ENCODE measurements at regions not wholly inside any gene's neighbourhood (a gene's known extent, or its start where the extent isn't known, plus 50 kb on each side); places are given as distances from the start of the nearest gene placed in this dataset.

- no peaks in the 10 kb centered on the region for H3K79me2 ChIP-seq (ENCODE audit: control insufficient read depth, insufficient read depth, low read length)
- no peaks in the 10 kb centered on the region for H3K36me3 ChIP-seq (ENCODE audit: control insufficient read depth, insufficient read depth, low read length)
- no peaks in the 10 kb centered on the region for H3K27me3 ChIP-seq (ENCODE audit: control insufficient read depth, insufficient read depth, low read length)
- no peaks in the 10 kb centered on the region for H3K4me1 ChIP-seq (ENCODE audit: control insufficient read depth, extremely low read depth, insufficient read depth, low read length)
- no peaks in the 10 kb centered on the region for H3K9me3 ChIP-seq (ENCODE audit: control insufficient read depth, insufficient read depth, low read depth, low read length)
- peak in 1 of 2 donors; percentile 41 for DNase-seq (ENCODE audit: low read depth in 2 of 2)
- H2AFZ ChIP-seq (ENCODE audit: low read length) = no peak overlapping the region
- no peak for TF ChIP-seq CTCF (conservative IDR thresholded peaks at IDR 0.05 in 1 of 2, IDR thresholded peaks at IDR 0.05 in 1 of 2; ENCODE audit: low read depth in 1 of 2, low read length in 2 of 2)
- TF ChIP-seq EZH2 (IDR thresholded peaks at IDR 0.05; ENCODE audit: low read length, missing control alignments) = no peak
- no peak overlapping the region for H3K27ac ChIP-seq (ENCODE audit: insufficient read depth, low read length)
- H3K9ac ChIP-seq (ENCODE audit: insufficient read depth, low read length) = no peak overlapping the region
- H4K20me1 ChIP-seq (ENCODE audit: control insufficient read depth, extremely low read depth, insufficient read depth, low read length) = no peaks in the 10 kb centered on the region
- H3K4me3 ChIP-seq (replicated peaks in 1 of 4; ENCODE audit: control extremely low read depth in 1 of 4, insufficient read depth in 1 of 4, low read depth in 3 of 4, low read length in 4 of 4) = no peak overlapping the region
- H3K4me2 ChIP-seq (ENCODE audit: extremely low read depth, insufficient read depth, low read length) = no peak overlapping the region
Observed at GRCh38 chr4:31041853-31042252, 321.7 kb downstream of the PCDH7 start.

GRCh38 chr4:31043382-31044062 lies 323.4 kb downstream of the PCDH7 start:
- H3K27me3 ChIP-seq (ENCODE audit: control insufficient read depth, insufficient read depth, low read length) = no peaks in the 10 kb centered on the region
- TF ChIP-seq EZH2 (IDR thresholded peaks at IDR 0.05; ENCODE audit: low read length, missing control alignments) (no peak), CTCF (conservative IDR thresholded peaks at IDR 0.05 in 1 of 2, IDR thresholded peaks at IDR 0.05 in 1 of 2; ENCODE audit: low read depth in 1 of 2, low read length in 2 of 2) (no peak)
- H3K79me2 ChIP-seq (ENCODE audit: control insufficient read depth, insufficient read depth, low read length) = no peaks in the 10 kb centered on the region
- DNase-seq (ENCODE audit: low read depth in 2 of 2) = peak in 1 of 2 donors; percentile 8
- no peaks in the 10 kb centered on the region for H3K9me3 ChIP-seq (ENCODE audit: control insufficient read depth, insufficient read depth, low read depth, low read length)
- no peak overlapping the region for H3K4me3 ChIP-seq (replicated peaks in 1 of 4; ENCODE audit: control extremely low read depth in 1 of 4, insufficient read depth in 1 of 4, low read depth in 3 of 4, low read length in 4 of 4)
- no peaks in the 10 kb centered on the region for H3K36me3 ChIP-seq (ENCODE audit: control insufficient read depth, insufficient read depth, low read length)
- no peak overlapping the region for H3K9ac ChIP-seq (ENCODE audit: insufficient read depth, low read length)
- no peak overlapping the region for H2AFZ ChIP-seq (ENCODE audit: low read length)
- no peak overlapping the region for H3K4me2 ChIP-seq (ENCODE audit: extremely low read depth, insufficient read depth, low read length)
- no peaks in the 10 kb centered on the region for H4K20me1 ChIP-seq (ENCODE audit: control insufficient read depth, extremely low read depth, insufficient read depth, low read length)
- no peak overlapping the region for H3K27ac ChIP-seq (ENCODE audit: insufficient read depth, low read length)
- H3K4me1 ChIP-seq (ENCODE audit: control insufficient read depth, extremely low read depth, insufficient read depth, low read length) = no peaks in the 10 kb centered on the region

GRCh38 chr4:31045151-31045550 lies 325.0 kb downstream of the PCDH7 start:
- Histone ChIP-seq H3K9ac (ENCODE audit: insufficient read depth, low read length) (no peak overlapping the region), H3K4me3 (replicated peaks in 1 of 4; ENCODE audit: control extremely low read depth in 1 of 4, insufficient read depth in 1 of 4, low read depth in 3 of 4, low read length in 4 of 4) (no peak overlapping the region), H3K4me1 (ENCODE audit: control insufficient read depth, extremely low read depth, insufficient read depth, low read length) (no peaks in the 10 kb centered on the region), H2AFZ (ENCODE audit: low read length) (no peak overlapping the region), H3K36me3 (ENCODE audit: control insufficient read depth, insufficient read depth, low read length) (no peaks in the 10 kb centered on the region), H4K20me1 (ENCODE audit: control insufficient read depth, extremely low read depth, insufficient read depth, low read length) (no peaks in the 10 kb centered on the region), H3K9me3 (ENCODE audit: control insufficient read depth, insufficient read depth, low read depth, low read length) (no peaks in the 10 kb centered on the region), H3K4me2 (ENCODE audit: extremely low read depth, insufficient read depth, low read length) (no peak overlapping the region), H3K79me2 (ENCODE audit: control insufficient read depth, insufficient read depth, low read length) (no peaks in the 10 kb centered on the region), H3K27me3 (ENCODE audit: control insufficient read depth, insufficient read depth, low read length) (no peaks in the 10 kb centered on the region), H3K27ac (ENCODE audit: insufficient read depth, low read length) (no peak overlapping the region)
- no peak for TF ChIP-seq EZH2 (IDR thresholded peaks at IDR 0.05; ENCODE audit: low read length, missing control alignments)
- TF ChIP-seq CTCF (conservative IDR thresholded peaks at IDR 0.05 in 1 of 2, IDR thresholded peaks at IDR 0.05 in 1 of 2; ENCODE audit: low read depth in 1 of 2, low read length in 2 of 2) = no peak
- no peak for DNase-seq (ENCODE audit: low read depth in 2 of 2)

Data from fibroblast of lung (primary cell).